GM19035 (cell line): ENCODE measurements at regions not wholly inside any gene's neighbourhood (a gene's known extent, or its start where the extent isn't known, plus 50 kb on each side); places are given as distances from the start of the nearest gene placed in this dataset.

Experiments
- ATAC-seq: cut with Tn5 transposase; IDR thresholded peaks from one replicate; pipeline ENCODE4 v1.9.1; 2021; ENCODE audit not compliant: unreplicated experiment

- ATAC-seq = no peak
These were observed 340.8 kb downstream of the BCAT1 start for GRCh38 chr12:24608108-24608507.

- ATAC-seq = no peak
These were observed 343.0 kb downstream of the BCAT1 start for GRCh38 chr12:24605916-24606315.

- no peak for ATAC-seq
These were observed 343.4 kb downstream of the BCAT1 start for GRCh38 chr12:24605466-24605865.

- no peak for ATAC-seq
These were observed 345.5 kb downstream of the BCAT1 start for GRCh38 chr12:24603371-24603770.

- no peak for ATAC-seq
These were observed 347.9 kb downstream of the BCAT1 start for GRCh38 chr12:24600996-24601395.

GRCh38 chr12:24600551-24600950, 348.4 kb downstream of the BCAT1 start:
- no peak for ATAC-seq

- ATAC-seq = no peak
These were observed 349.2 kb downstream of the BCAT1 start for GRCh38 chr12:24599736-24600135.

GRCh38 chr12:24597580-24597979, 351.3 kb downstream of the BCAT1 start:
- no peak for ATAC-seq

- ATAC-seq = no peak
These were observed 352.0 kb downstream of the BCAT1 start for GRCh38 chr12:24596768-24597388.

GRCh38 chr12:24595652-24596235, 353.2 kb downstream of the BCAT1 start:
- no peak for ATAC-seq

GRCh38 chr12:24591715-24592440, 357.0 kb downstream of the BCAT1 start:
- no peak for ATAC-seq

GRCh38 chr12:24591079-24591626, 357.7 kb downstream of the BCAT1 start:
- ATAC-seq = no peak

- ATAC-seq = no peak
These were observed 362.6 kb downstream of the BCAT1 start for GRCh38 chr12:24586293-24586692.

- ATAC-seq = no peak
These were observed 364.7 kb downstream of the BCAT1 start for GRCh38 chr12:24584032-24584675.

- no peak for ATAC-seq
These were observed 365.8 kb downstream of the BCAT1 start for GRCh38 chr12:24582954-24583601.

GRCh38 chr12:24574538-24574937, 374.4 kb downstream of the BCAT1 start:
- no peak for ATAC-seq

GRCh38 chr12:24573621-24574020, 375.3 kb downstream of the BCAT1 start:
- no peak for ATAC-seq

GRCh38 chr12:24565300-24565699, 383.6 kb downstream of the BCAT1 start:
- ATAC-seq = no peak

- ATAC-seq = no peak
These were observed 386.0 kb downstream of the BCAT1 start for GRCh38 chr12:24562771-24563431.
